ENCODE measurements at regions not wholly inside any gene's neighbourhood (a gene's known extent, or its start where the extent isn't known, plus 50 kb on each side); places are given as distances from the start of the nearest gene placed in this dataset.
"Not testable (repeated sequence)": the region's sequence is repeated elsewhere in the genome, so short reads cannot be mapped to it uniquely, and the experiment has no call there.

GRCh38 chr2:111287646-111288568 is 167.2 kb downstream of the BCL2L11 start:
- DNase-seq (ENCODE audit: low read depth), result not testable (repeated sequence)

GRCh38 chr2:111290370-111290769 is 169.7 kb downstream of the BCL2L11 start:
- not testable (repeated sequence) for DNase-seq (ENCODE audit: low read depth)

- DNase-seq (ENCODE audit: low read depth), result not testable (repeated sequence)
Observed at GRCh38 chr2:111291566-111291965, 170.9 kb downstream of the BCL2L11 start.

GRCh38 chr2:111292232-111292968 is 171.7 kb downstream of the BCL2L11 start:
- not testable (repeated sequence) for DNase-seq (ENCODE audit: low read depth)

GRCh38 chr2:111294699-111295098 is 174.0 kb downstream of the BCL2L11 start:
- DNase-seq (ENCODE audit: low read depth), result not testable (repeated sequence)

GRCh38 chr2:111296122-111296804 is 175.5 kb downstream of the BCL2L11 start:
- not testable (repeated sequence) for DNase-seq (ENCODE audit: low read depth)

GRCh38 chr2:111297128-111297527 is 176.4 kb downstream of the BCL2L11 start:
- not testable (repeated sequence) for DNase-seq (ENCODE audit: low read depth)

GRCh38 chr2:111298927-111299326 is 178.2 kb downstream of the BCL2L11 start:
- DNase-seq (ENCODE audit: low read depth), result not testable (repeated sequence)

GRCh38 chr2:111299635-111300034 is 178.9 kb downstream of the BCL2L11 start:
- not testable (repeated sequence) for DNase-seq (ENCODE audit: low read depth)

GRCh38 chr2:111301677-111302076 is 181.0 kb downstream of the BCL2L11 start:
- not testable (repeated sequence) for DNase-seq (ENCODE audit: low read depth)

- DNase-seq (ENCODE audit: low read depth), result not testable (repeated sequence)
Observed at GRCh38 chr2:111302397-111303218, 181.9 kb downstream of the BCL2L11 start.

- DNase-seq (ENCODE audit: low read depth), result not testable (repeated sequence)
Observed at GRCh38 chr2:111307302-111307701, 186.6 kb downstream of the BCL2L11 start.

- DNase-seq (ENCODE audit: low read depth), result not testable (repeated sequence)
Observed at GRCh38 chr2:111309231-111310075, 188.7 kb downstream of the BCL2L11 start.

- not testable (repeated sequence) for DNase-seq (ENCODE audit: low read depth)
Observed at GRCh38 chr2:111310395-111310794, 189.7 kb downstream of the BCL2L11 start.

- not testable (repeated sequence) for DNase-seq (ENCODE audit: low read depth)
Observed at GRCh38 chr2:111311568-111311967, 190.9 kb downstream of the BCL2L11 start.

GRCh38 chr2:111312897-111313607 is 192.3 kb downstream of the BCL2L11 start:
- peak; percentile 9 for DNase-seq (ENCODE audit: low read depth)

- DNase-seq (ENCODE audit: low read depth), result not testable (repeated sequence)
Observed at GRCh38 chr2:111313711-111314110, 193.0 kb downstream of the BCL2L11 start.

GRCh38 chr2:111315188-111315917 is 194.6 kb downstream of the BCL2L11 start:
- not testable (repeated sequence) for DNase-seq (ENCODE audit: low read depth)

GRCh38 chr2:111316221-111316741 is 195.6 kb downstream of the BCL2L11 start:
- DNase-seq (ENCODE audit: low read depth), result not testable (repeated sequence)
